VCaP (cell line): ENCODE measurements at regions not wholly inside any gene's neighbourhood (a gene's known extent, or its start where the extent isn't known, plus 50 kb on each side); places are given as distances from the start of the nearest gene placed in this dataset.
A peak's percentile ranks its signal among the peaks of the same experiment; 100 is the strongest.

ENCODE experiments used
- H3K27ac ChIP-seq: fragments of 450-650 bp; 2 replicates; pipeline ENCODE4 v1.5.1; 2017
- CTCF ChIP-seq: fragments of 450-650 bp; conservative IDR thresholded peaks from 2 replicates; pipeline ENCODE4 v1.5.1; 2017; ENCODE audit warnings: mild to moderate bottlenecking, moderate library complexity

GRCh38 chr5:142259758-142260157 lies 65.1 kb downstream of the SPRY4 start:
- no peak overlapping the region for H3K27ac ChIP-seq
- TF ChIP-seq CTCF: no peak

DNA sequence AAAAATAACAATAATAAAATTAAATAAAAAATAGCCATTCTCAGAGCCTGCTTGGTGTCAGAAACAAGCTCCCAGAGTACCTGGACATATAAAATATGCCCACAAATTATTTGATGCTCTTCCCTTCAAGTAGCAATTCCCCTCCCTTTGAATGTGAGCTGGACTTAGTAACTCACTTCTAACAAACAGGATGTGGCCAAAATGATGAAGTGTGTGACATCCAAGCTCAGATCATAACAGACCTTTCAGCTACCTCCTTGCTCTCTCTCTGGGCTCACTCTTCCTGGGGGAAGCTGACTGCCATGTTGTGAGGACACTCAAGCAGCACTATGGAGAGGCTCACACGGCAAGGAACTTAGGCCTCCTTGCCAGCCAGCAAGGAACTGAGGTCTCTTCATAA lies 69.0 kb downstream of the SPRY4 start:
- TF ChIP-seq CTCF: no peak

GRCh38 chr5:142254431-142254830 lies 70.4 kb downstream of the SPRY4 start:
- no peak for TF ChIP-seq CTCF
- no peak overlapping the region for H3K27ac ChIP-seq

More for the DNA sequence above, 69.0 kb downstream of the SPRY4 start:
- H3K27ac ChIP-seq: no peak overlapping the region

GRCh38 chr5:142253938-142254337 lies 70.9 kb downstream of the SPRY4 start:
- no peak for TF ChIP-seq CTCF
- no peak overlapping the region for H3K27ac ChIP-seq

DNA sequence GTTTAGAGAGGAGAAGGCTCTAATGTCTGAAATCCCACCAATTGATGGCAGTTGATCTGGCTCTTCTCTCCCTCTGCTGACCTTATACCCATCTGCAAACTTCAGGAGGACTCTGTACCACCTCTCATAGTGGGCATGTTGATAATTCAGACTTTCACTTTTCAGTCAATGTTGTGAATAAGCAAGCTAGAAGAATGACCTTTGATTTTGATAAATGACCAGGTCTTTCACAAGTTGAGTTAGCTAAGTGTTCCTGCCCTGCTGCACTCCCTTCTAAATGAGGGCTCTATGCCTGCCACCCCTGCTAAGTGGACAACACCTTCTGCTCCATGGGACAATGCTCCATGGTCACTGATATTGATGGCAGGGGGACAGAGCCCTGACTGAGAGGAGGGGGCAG lies 74.7 kb downstream of the SPRY4 start:
- no peak for TF ChIP-seq CTCF
- peak overlapping the region; percentile 94 for H3K27ac ChIP-seq

DNA sequence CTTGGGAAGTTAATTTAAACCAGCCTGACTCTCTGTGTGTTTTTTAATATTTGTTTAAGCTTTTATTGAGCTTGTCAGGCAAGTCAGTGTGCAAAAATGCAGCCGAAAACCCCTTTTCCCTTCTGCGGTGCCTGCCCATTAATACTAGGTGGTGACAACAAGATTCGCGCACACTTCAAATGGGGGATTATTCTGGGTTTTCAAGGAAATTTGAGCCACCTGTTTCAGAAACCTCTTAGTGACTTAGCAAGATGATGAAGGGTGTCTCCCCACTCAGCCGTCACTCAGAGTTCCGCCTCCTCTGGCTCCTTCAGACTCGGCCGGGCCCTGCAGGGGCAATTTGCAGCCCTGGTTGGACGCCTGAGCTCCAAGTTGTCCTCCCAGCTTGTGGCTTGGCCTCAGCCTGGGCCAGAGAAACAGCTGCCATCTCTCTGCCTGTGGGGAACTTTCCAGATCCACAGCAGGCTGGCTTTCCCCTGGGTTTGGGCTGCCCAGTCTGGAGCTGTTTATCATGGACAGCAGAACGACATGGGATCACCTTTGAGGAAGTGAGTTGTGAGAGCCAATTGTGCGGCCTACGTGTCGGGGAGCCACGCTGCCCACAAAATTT lies 75.9 kb downstream of the SPRY4 start:
- peak overlapping the region; percentile 94 for H3K27ac ChIP-seq
- no peak for TF ChIP-seq CTCF

DNA sequence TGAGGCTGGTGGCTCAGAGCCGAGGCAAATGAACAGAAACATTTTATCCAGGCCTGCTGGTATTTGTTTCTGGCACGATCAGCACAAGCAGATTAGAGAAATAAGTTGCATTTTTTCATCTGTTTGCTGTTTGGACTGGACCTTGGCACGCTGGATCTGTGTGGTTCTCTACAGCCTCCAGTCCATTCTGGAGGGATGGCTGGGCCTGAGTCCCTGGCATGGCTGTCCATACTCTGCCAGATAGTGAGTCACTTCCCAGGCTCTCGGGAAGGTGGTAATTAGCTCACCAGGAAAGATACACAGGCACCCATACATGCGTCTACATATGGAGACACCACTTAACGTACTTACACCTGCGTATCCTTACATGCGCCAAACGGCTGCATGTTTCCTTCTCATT lies 78.6 kb downstream of the SPRY4 start:
- TF ChIP-seq CTCF: no peak
- no peak overlapping the region for H3K27ac ChIP-seq
